GM19025 (cell line): ENCODE measurements at regions not wholly inside any gene's neighbourhood (a gene's known extent, or its start where the extent isn't known, plus 50 kb on each side); places are given as distances from the start of the nearest gene placed in this dataset.

Experiments
- ATAC-seq: cut with Tn5 transposase; IDR thresholded peaks from one replicate; pipeline ENCODE4 v1.9.1; 2021; ENCODE audit warnings: mild to moderate bottlenecking, low read depth, moderate library complexity; ENCODE audit not compliant: unreplicated experiment

- ATAC-seq, result no peak
Observed at GRCh38 chr7:19623676-19624075, 85.2 kb downstream of the POLR1F start.

GRCh38 chr7:19621740-19622139 lies 87.1 kb downstream of the POLR1F start:
- ATAC-seq, result no peak

GRCh38 chr7:19620470-19620869 lies 88.4 kb downstream of the POLR1F start:
- no peak for ATAC-seq

- no peak for ATAC-seq
Observed at GRCh38 chr7:19619122-19619521, 89.7 kb downstream of the POLR1F start.

GRCh38 chr7:19617901-19618300 lies 90.9 kb downstream of the POLR1F start:
- no peak for ATAC-seq

GRCh38 chr7:19610194-19610943 lies 98.5 kb downstream of the POLR1F start:
- no peak for ATAC-seq

GRCh38 chr7:19589446-19589845 lies 119.4 kb downstream of the POLR1F start:
- no peak for ATAC-seq

GRCh38 chr7:19587291-19587690 lies 121.5 kb downstream of the POLR1F start:
- no peak for ATAC-seq

GRCh38 chr7:19585761-19586160 lies 123.1 kb downstream of the POLR1F start:
- ATAC-seq, result no peak

- ATAC-seq, result no peak
Observed at GRCh38 chr7:19575909-19576557, 132.8 kb downstream of the POLR1F start.

- no peak for ATAC-seq
Observed at GRCh38 chr7:19574131-19574530, 134.7 kb downstream of the POLR1F start.

- ATAC-seq, result no peak
Observed at GRCh38 chr7:19572566-19572965, 136.3 kb downstream of the POLR1F start.

GRCh38 chr7:19567011-19567410 lies 141.8 kb downstream of the POLR1F start:
- no peak for ATAC-seq

GRCh38 chr7:19565602-19566001 lies 143.2 kb downstream of the POLR1F start:
- ATAC-seq, result no peak

- ATAC-seq, result no peak
Observed at GRCh38 chr7:19561121-19561805, 147.6 kb downstream of the POLR1F start.

GRCh38 chr7:19560111-19560883 lies 148.5 kb downstream of the POLR1F start:
- ATAC-seq, result no peak

- no peak for ATAC-seq
Observed at GRCh38 chr7:19558527-19558926, 150.3 kb downstream of the POLR1F start.

GRCh38 chr7:19557726-19558465 lies 150.9 kb downstream of the POLR1F start:
- no peak for ATAC-seq

GRCh38 chr7:19554581-19554980 lies 154.3 kb downstream of the POLR1F start:
- no peak for ATAC-seq

GRCh38 chr7:19552576-19552975 lies 156.3 kb downstream of the POLR1F start:
- ATAC-seq, result no peak
